ENCODE measurements at regions not wholly inside any gene's neighbourhood (a gene's known extent, or its start where the extent isn't known, plus 50 kb on each side); places are given as distances from the start of the nearest gene placed in this dataset.

GRCh38 chr1:4046836-4047461, 146.9 kb upstream of the C1orf174 start:
- no peak for TF ChIP-seq POLR2AphosphoS5 (IDR thresholded peaks at IDR 0.05; ENCODE audit: borderline replicate concordance, low read depth, low read length)
- no peak for TF ChIP-seq EZH2 (IDR thresholded peaks at IDR 0.05)
- TF ChIP-seq FOXP2 (optimal IDR thresholded peaks at IDR 0.05; ENCODE audit: control extremely low read depth, extremely low read length, insufficient read depth): no peak
